ENCODE measurements at regions not wholly inside any gene's neighbourhood (a gene's known extent, or its start where the extent isn't known, plus 50 kb on each side); places are given as distances from the start of the nearest gene placed in this dataset.
"Not testable (repeated sequence)": the region's sequence is repeated elsewhere in the genome, so short reads cannot be mapped to it uniquely, and the experiment has no call there.

- H3K4me3 ChIP-seq (ENCODE audit: insufficient read depth, low read depth, low read length); H3K27me3 ChIP-seq (ENCODE audit: control insufficient read depth, insufficient read depth, low read length); H3K36me3 ChIP-seq (replicated peaks; ENCODE audit: control insufficient read depth, insufficient read depth, low read length); DNase-seq: not testable (repeated sequence)
Measured at GRCh38 chr2:89286448-89287080, 595.1 kb downstream of the RPIA start.

GRCh38 chr2:89287084-89287483 lies 595.6 kb downstream of the RPIA start:
- H3K27me3 ChIP-seq (ENCODE audit: control insufficient read depth, insufficient read depth, low read length); DNase-seq; H3K36me3 ChIP-seq (replicated peaks; ENCODE audit: control insufficient read depth, insufficient read depth, low read length); H3K4me3 ChIP-seq (ENCODE audit: insufficient read depth, low read depth, low read length): not testable (repeated sequence)

- not testable (repeated sequence) for H3K4me3 ChIP-seq (ENCODE audit: insufficient read depth, low read depth, low read length); H3K36me3 ChIP-seq (replicated peaks; ENCODE audit: control insufficient read depth, insufficient read depth, low read length); H3K27me3 ChIP-seq (ENCODE audit: control insufficient read depth, insufficient read depth, low read length); DNase-seq
Measured at GRCh38 chr2:89291717-89292298, 600.3 kb downstream of the RPIA start.

- H3K4me3 ChIP-seq (ENCODE audit: insufficient read depth, low read depth, low read length); DNase-seq; H3K36me3 ChIP-seq (replicated peaks; ENCODE audit: control insufficient read depth, insufficient read depth, low read length); H3K27me3 ChIP-seq (ENCODE audit: control insufficient read depth, insufficient read depth, low read length): not testable (repeated sequence)
Measured at GRCh38 chr2:89293399-89293798, 601.9 kb downstream of the RPIA start.

GRCh38 chr2:89294335-89294734 lies 602.9 kb downstream of the RPIA start:
- H3K4me3 ChIP-seq (ENCODE audit: insufficient read depth, low read depth, low read length); H3K27me3 ChIP-seq (ENCODE audit: control insufficient read depth, insufficient read depth, low read length); DNase-seq; H3K36me3 ChIP-seq (replicated peaks; ENCODE audit: control insufficient read depth, insufficient read depth, low read length): not testable (repeated sequence)

GRCh38 chr2:89296820-89297398 lies 605.4 kb downstream of the RPIA start:
- not testable (repeated sequence) for H3K4me3 ChIP-seq (ENCODE audit: insufficient read depth, low read depth, low read length); H3K27me3 ChIP-seq (ENCODE audit: control insufficient read depth, insufficient read depth, low read length); DNase-seq; H3K36me3 ChIP-seq (replicated peaks; ENCODE audit: control insufficient read depth, insufficient read depth, low read length)

- not testable (repeated sequence) for H3K36me3 ChIP-seq (replicated peaks; ENCODE audit: control insufficient read depth, insufficient read depth, low read length); H3K27me3 ChIP-seq (ENCODE audit: control insufficient read depth, insufficient read depth, low read length); DNase-seq; H3K4me3 ChIP-seq (ENCODE audit: insufficient read depth, low read depth, low read length)
Measured at GRCh38 chr2:89299196-89299595, 607.7 kb downstream of the RPIA start.

GRCh38 chr2:89305623-89306022 lies 614.1 kb downstream of the RPIA start:
- DNase-seq; H3K36me3 ChIP-seq (replicated peaks; ENCODE audit: control insufficient read depth, insufficient read depth, low read length); H3K27me3 ChIP-seq (ENCODE audit: control insufficient read depth, insufficient read depth, low read length); H3K4me3 ChIP-seq (ENCODE audit: insufficient read depth, low read depth, low read length): not testable (repeated sequence)

GRCh38 chr2:89306869-89307637 lies 615.6 kb downstream of the RPIA start:
- not testable (repeated sequence) for H3K4me3 ChIP-seq (ENCODE audit: insufficient read depth, low read depth, low read length); H3K36me3 ChIP-seq (replicated peaks; ENCODE audit: control insufficient read depth, insufficient read depth, low read length); DNase-seq; H3K27me3 ChIP-seq (ENCODE audit: control insufficient read depth, insufficient read depth, low read length)

GRCh38 chr2:89318990-89319389 lies 627.5 kb downstream of the RPIA start:
- H3K4me3 ChIP-seq (ENCODE audit: insufficient read depth, low read depth, low read length); DNase-seq; H3K27me3 ChIP-seq (ENCODE audit: control insufficient read depth, insufficient read depth, low read length); H3K36me3 ChIP-seq (replicated peaks; ENCODE audit: control insufficient read depth, insufficient read depth, low read length): not testable (repeated sequence)

GRCh38 chr2:89325894-89326293 lies 634.4 kb downstream of the RPIA start:
- not testable (repeated sequence) for H3K4me3 ChIP-seq (ENCODE audit: insufficient read depth, low read depth, low read length); DNase-seq; H3K36me3 ChIP-seq (replicated peaks; ENCODE audit: control insufficient read depth, insufficient read depth, low read length); H3K27me3 ChIP-seq (ENCODE audit: control insufficient read depth, insufficient read depth, low read length)

GRCh38 chr2:89326455-89326854 lies 635.0 kb downstream of the RPIA start:
- DNase-seq; H3K36me3 ChIP-seq (replicated peaks; ENCODE audit: control insufficient read depth, insufficient read depth, low read length); H3K27me3 ChIP-seq (ENCODE audit: control insufficient read depth, insufficient read depth, low read length); H3K4me3 ChIP-seq (ENCODE audit: insufficient read depth, low read depth, low read length): not testable (repeated sequence)

GRCh38 chr2:89328790-89329189 lies 637.3 kb downstream of the RPIA start:
- not testable (repeated sequence) for H3K4me3 ChIP-seq (ENCODE audit: insufficient read depth, low read depth, low read length); DNase-seq; H3K36me3 ChIP-seq (replicated peaks; ENCODE audit: control insufficient read depth, insufficient read depth, low read length); H3K27me3 ChIP-seq (ENCODE audit: control insufficient read depth, insufficient read depth, low read length)
